ENCODE measurements at regions not wholly inside any gene's neighbourhood (a gene's known extent, or its start where the extent isn't known, plus 50 kb on each side); places are given as distances from the start of the nearest gene placed in this dataset.

GRCh38 chr2:239727182-239727775 is 297.9 kb downstream of the NDUFA10 start (continued):
- TF ChIP-seq, protein P1, sequence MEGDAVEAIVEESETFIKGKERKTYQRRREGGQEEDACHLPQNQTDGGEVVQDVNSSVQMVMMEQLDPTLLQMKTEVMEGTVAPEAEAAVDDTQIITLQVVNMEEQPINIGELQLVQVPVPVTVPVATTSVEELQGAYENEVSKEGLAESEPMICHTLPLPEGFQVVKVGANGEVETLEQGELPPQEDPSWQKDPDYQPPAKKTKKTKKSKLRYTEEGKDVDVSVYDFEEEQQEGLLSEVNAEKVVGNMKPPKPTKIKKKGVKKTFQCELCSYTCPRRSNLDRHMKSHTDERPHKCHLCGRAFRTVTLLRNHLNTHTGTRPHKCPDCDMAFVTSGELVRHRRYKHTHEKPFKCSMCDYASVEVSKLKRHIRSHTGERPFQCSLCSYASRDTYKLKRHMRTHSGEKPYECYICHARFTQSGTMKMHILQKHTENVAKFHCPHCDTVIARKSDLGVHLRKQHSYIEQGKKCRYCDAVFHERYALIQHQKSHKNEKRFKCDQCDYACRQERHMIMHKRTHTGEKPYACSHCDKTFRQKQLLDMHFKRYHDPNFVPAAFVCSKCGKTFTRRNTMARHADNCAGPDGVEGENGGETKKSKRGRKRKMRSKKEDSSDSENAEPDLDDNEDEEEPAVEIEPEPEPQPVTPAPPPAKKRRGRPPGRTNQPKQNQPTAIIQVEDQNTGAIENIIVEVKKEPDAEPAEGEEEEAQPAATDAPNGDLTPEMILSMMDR (conservative IDR thresholded peaks at IDR 0.05; ENCODE audit: low read depth in 2 of 2), result no peak
- TF ChIP-seq EZH2 (IDR thresholded peaks at IDR 0.05; ENCODE audit: low read depth, unreplicated experiment) (no peak), ETS1 (IDR thresholded peaks at IDR 0.05) (no peak), ZNF114 (CRISPR knock-in tag; IDR thresholded peaks at IDR 0.05) (no peak), POLR2AphosphoS5 (IDR thresholded peaks at IDR 0.05; ENCODE audit: low read depth) (no peak), CREB1 (CRISPR knock-in tag; IDR thresholded peaks at IDR 0.05; ENCODE audit: low read depth) (no peak)
- TF ChIP-seq, protein P2, sequence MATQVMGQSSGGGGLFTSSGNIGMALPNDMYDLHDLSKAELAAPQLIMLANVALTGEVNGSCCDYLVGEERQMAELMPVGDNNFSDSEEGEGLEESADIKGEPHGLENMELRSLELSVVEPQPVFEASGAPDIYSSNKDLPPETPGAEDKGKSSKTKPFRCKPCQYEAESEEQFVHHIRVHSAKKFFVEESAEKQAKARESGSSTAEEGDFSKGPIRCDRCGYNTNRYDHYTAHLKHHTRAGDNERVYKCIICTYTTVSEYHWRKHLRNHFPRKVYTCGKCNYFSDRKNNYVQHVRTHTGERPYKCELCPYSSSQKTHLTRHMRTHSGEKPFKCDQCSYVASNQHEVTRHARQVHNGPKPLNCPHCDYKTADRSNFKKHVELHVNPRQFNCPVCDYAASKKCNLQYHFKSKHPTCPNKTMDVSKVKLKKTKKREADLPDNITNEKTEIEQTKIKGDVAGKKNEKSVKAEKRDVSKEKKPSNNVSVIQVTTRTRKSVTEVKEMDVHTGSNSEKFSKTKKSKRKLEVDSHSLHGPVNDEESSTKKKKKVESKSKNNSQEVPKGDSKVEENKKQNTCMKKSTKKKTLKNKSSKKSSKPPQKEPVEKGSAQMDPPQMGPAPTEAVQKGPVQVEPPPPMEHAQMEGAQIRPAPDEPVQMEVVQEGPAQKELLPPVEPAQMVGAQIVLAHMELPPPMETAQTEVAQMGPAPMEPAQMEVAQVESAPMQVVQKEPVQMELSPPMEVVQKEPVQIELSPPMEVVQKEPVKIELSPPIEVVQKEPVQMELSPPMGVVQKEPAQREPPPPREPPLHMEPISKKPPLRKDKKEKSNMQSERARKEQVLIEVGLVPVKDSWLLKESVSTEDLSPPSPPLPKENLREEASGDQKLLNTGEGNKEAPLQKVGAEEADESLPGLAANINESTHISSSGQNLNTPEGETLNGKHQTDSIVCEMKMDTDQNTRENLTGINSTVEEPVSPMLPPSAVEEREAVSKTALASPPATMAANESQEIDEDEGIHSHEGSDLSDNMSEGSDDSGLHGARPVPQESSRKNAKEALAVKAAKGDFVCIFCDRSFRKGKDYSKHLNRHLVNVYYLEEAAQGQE (IDR thresholded peaks at IDR 0.05; ENCODE audit: unreplicated experiment), result no peak

DNA sequence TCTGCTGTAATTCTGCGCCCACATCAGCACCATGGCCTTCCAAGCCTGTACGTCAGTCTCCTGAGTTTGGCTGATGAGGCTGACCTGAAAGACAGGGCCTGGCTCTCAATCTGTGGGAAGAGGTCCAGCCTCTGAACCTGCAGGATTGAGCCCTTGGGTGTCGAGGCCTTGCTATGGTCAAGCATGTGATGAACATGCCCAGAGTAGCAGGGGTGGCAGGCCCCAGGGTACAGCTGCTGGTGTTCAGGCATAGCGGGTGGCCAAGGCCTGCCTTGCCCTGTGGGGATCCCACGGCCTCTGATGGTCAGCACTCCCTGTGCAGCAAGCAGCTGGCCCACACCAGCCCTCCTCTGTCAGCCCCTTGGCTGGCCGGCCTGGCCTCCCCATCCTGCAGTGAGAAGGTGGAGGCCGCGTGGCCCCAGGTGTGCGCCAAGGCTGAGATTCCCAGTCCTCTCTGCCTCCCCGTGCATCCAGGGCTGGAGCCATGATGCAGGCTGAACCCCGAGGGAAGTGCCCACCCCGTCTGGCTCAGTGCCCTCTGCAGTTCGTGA is 298.4 kb downstream of the NDUFA10 start:
- ATAC-seq, result no peak
- no peak overlapping the region for H2AFZ ChIP-seq
- TF ChIP-seq, protein P1 (conservative IDR thresholded peaks at IDR 0.05; ENCODE audit: low read depth in 2 of 2), result no peak
- TF ChIP-seq NANOG (IDR thresholded peaks at IDR 0.05; ENCODE audit: borderline replicate concordance), result no peak
- no peak for TF ChIP-seq EZH2 (IDR thresholded peaks at IDR 0.05; ENCODE audit: low read depth, unreplicated experiment)
- no peak for TF ChIP-seq ZNF462 (CRISPR knock-in tag; IDR thresholded peaks at IDR 0.05)

More for the DNA sequence above, 298.4 kb downstream of the NDUFA10 start:
- Mint-ChIP-seq H3K4me3 (no peak overlapping the region), H3K27ac (no peak overlapping the region), H3K9me3 (peaks cover 4% of the 10 kb centered on the region; the same call in 2 of the 3 replicates), H3K27me3 (ENCODE audit: insufficient read depth, low read depth, poor library complexity) (peaks cover 6% of the 10 kb centered on the region), H3K36me3 (ENCODE audit: low read depth) (no peaks in the 10 kb centered on the region), H3K4me1 (peaks cover 2% of the 10 kb centered on the region; the same call in 1 of the 3 replicates)
- Histone ChIP-seq H3K27me3 (ENCODE audit: insufficient read depth) (no peaks in the 10 kb centered on the region), H3K27ac (ENCODE audit: low read depth) (no peak overlapping the region), H3K36me3 (ENCODE audit: insufficient read depth) (no peaks in the 10 kb centered on the region), H3K4me1 (ENCODE audit: insufficient read depth) (no peaks in the 10 kb centered on the region), H3K79me2 (replicated peaks; ENCODE audit: insufficient read depth) (no peaks in the 10 kb centered on the region), H4K20me1 (replicated peaks; ENCODE audit: insufficient read depth) (no peaks in the 10 kb centered on the region), H3F3A (replicated peaks; ENCODE audit: low read depth) (no peaks in the 10 kb centered on the region), H3K4me3 (no peak overlapping the region), H3K4me2 (no peak overlapping the region), H3K9me2 (ENCODE audit: insufficient read depth) (no peaks in the 10 kb centered on the region)
- DNase-seq (ENCODE audit: low spot score), result no peak
